ENCODE measurements at regions not wholly inside any gene's neighbourhood (a gene's known extent, or its start where the extent isn't known, plus 50 kb on each side); places are given as distances from the start of the nearest gene placed in this dataset.

- no peak overlapping the region for H3K27ac ChIP-seq (ENCODE audit: low read length)
- H3K4me2 ChIP-seq (ENCODE audit: low read length) = no peak overlapping the region
- no peaks in the 10 kb centered on the region for H4K20me1 ChIP-seq (ENCODE audit: insufficient read depth, low read length)
- no peaks in the 10 kb centered on the region for H3K9me3 ChIP-seq (ENCODE audit: insufficient read depth, low read length)
- H3K4me3 ChIP-seq (ENCODE audit: low read length) = no peak overlapping the region
- H3K79me2 ChIP-seq (ENCODE audit: low read length) = no peaks in the 10 kb centered on the region
- H3K4me1 ChIP-seq (ENCODE audit: low read length) = no peaks in the 10 kb centered on the region
- peaks cover 53% of the 10 kb centered on the region for H3K27me3 ChIP-seq (ENCODE audit: low read depth, low read length)
- TF ChIP-seq EZH2phosphoT487 (IDR thresholded peaks at IDR 0.05; ENCODE audit: low read depth) (no peak), CTCF (IDR thresholded peaks at IDR 0.05; ENCODE audit: low read depth, low read length) (no peak)
- no peaks in the 10 kb centered on the region for H3K36me3 ChIP-seq (replicated peaks; ENCODE audit: low read depth, low read length)
- no peak overlapping the region for H2AFZ ChIP-seq (ENCODE audit: low read depth, low read length)
- no peak overlapping the region for H3K9ac ChIP-seq (ENCODE audit: low read length)
These were observed 393.4 kb upstream of the SULF2 start for GRCh38 chr20:48178633-48179032.

GRCh38 chr20:48177058-48177457 lies 391.8 kb upstream of the SULF2 start:
- no peak overlapping the region for H2AFZ ChIP-seq (ENCODE audit: low read depth, low read length)
- H3K27me3 ChIP-seq (ENCODE audit: low read depth, low read length) = peaks cover 64% of the 10 kb centered on the region
- H3K9me3 ChIP-seq (ENCODE audit: insufficient read depth, low read length) = no peaks in the 10 kb centered on the region
- H4K20me1 ChIP-seq (ENCODE audit: insufficient read depth, low read length) = no peaks in the 10 kb centered on the region
- no peaks in the 10 kb centered on the region for H3K4me1 ChIP-seq (ENCODE audit: low read length)
- no peak overlapping the region for H3K4me2 ChIP-seq (ENCODE audit: low read length)
- no peaks in the 10 kb centered on the region for H3K79me2 ChIP-seq (ENCODE audit: low read length)
- no peaks in the 10 kb centered on the region for H3K36me3 ChIP-seq (replicated peaks; ENCODE audit: low read depth, low read length)
- no peak overlapping the region for H3K4me3 ChIP-seq (ENCODE audit: low read length)
- no peak overlapping the region for H3K27ac ChIP-seq (ENCODE audit: low read length)
- TF ChIP-seq EZH2phosphoT487 (IDR thresholded peaks at IDR 0.05; ENCODE audit: low read depth) = no peak
- no peak for TF ChIP-seq CTCF (IDR thresholded peaks at IDR 0.05; ENCODE audit: low read depth, low read length)
- no peak overlapping the region for H3K9ac ChIP-seq (ENCODE audit: low read length)

GRCh38 chr20:48176139-48176538 lies 390.9 kb upstream of the SULF2 start:
- TF ChIP-seq CTCF (IDR thresholded peaks at IDR 0.05; ENCODE audit: low read depth, low read length) = no peak
- TF ChIP-seq EZH2phosphoT487 (IDR thresholded peaks at IDR 0.05; ENCODE audit: low read depth) = no peak
- Histone ChIP-seq H3K9ac (ENCODE audit: low read length) (no peak overlapping the region), H3K36me3 (replicated peaks; ENCODE audit: low read depth, low read length) (no peaks in the 10 kb centered on the region), H3K79me2 (ENCODE audit: low read length) (no peaks in the 10 kb centered on the region), H3K4me1 (ENCODE audit: low read length) (no peaks in the 10 kb centered on the region), H3K4me2 (ENCODE audit: low read length) (no peak overlapping the region), H3K9me3 (ENCODE audit: insufficient read depth, low read length) (no peaks in the 10 kb centered on the region), H2AFZ (ENCODE audit: low read depth, low read length) (no peak overlapping the region), H4K20me1 (ENCODE audit: insufficient read depth, low read length) (no peaks in the 10 kb centered on the region), H3K27ac (ENCODE audit: low read length) (no peak overlapping the region), H3K4me3 (ENCODE audit: low read length) (no peak overlapping the region), H3K27me3 (ENCODE audit: low read depth, low read length) (peaks cover 71% of the 10 kb centered on the region)

- Histone ChIP-seq H2AFZ (ENCODE audit: low read depth, low read length) (no peak overlapping the region), H3K9ac (ENCODE audit: low read length) (no peak overlapping the region), H3K27me3 (ENCODE audit: low read depth, low read length) (peaks cover 72% of the 10 kb centered on the region), H3K4me2 (ENCODE audit: low read length) (no peak overlapping the region), H3K4me3 (ENCODE audit: low read length) (no peak overlapping the region), H3K4me1 (ENCODE audit: low read length) (no peaks in the 10 kb centered on the region), H3K9me3 (ENCODE audit: insufficient read depth, low read length) (no peaks in the 10 kb centered on the region), H3K79me2 (ENCODE audit: low read length) (no peaks in the 10 kb centered on the region), H3K27ac (ENCODE audit: low read length) (no peak overlapping the region), H3K36me3 (replicated peaks; ENCODE audit: low read depth, low read length) (no peaks in the 10 kb centered on the region), H4K20me1 (ENCODE audit: insufficient read depth, low read length) (no peaks in the 10 kb centered on the region)
- TF ChIP-seq EZH2phosphoT487 (IDR thresholded peaks at IDR 0.05; ENCODE audit: low read depth) = no peak
- no peak for TF ChIP-seq CTCF (IDR thresholded peaks at IDR 0.05; ENCODE audit: low read depth, low read length)
These were observed 390.0 kb upstream of the SULF2 start for GRCh38 chr20:48175261-48175660.
